Adrenal gland (tissue), 9 donors: ENCODE measurements at regions not wholly inside any gene's neighbourhood (a gene's known extent, or its start where the extent isn't known, plus 50 kb on each side); places are given as distances from the start of the nearest gene placed in this dataset.

ENCODE experiments used
- DNase-seq, 7 donors: peaks; one replicate each; pipeline ENCODE4 v3.0.0-alpha.2; 2019 to 2020
- H3K27ac ChIP-seq, 5 donors: fragments of 200-600 bp; sonication (generic) in 4 of 5; 1 replicate in 3 of 5; 2 replicates in 2 of 5; pipeline versions ENCODE4 v1.5.1 to v1.8.0; 2016 to 2020; ENCODE audit warnings: mild to moderate bottlenecking in 1 of 5
- H3K27me3 ChIP-seq: fragments of 200-600 bp; 2 replicates; pipeline ENCODE4 v1.8.0; 2021
- H3K36me3 ChIP-seq, 2 donors: fragments of 200-600 bp; replicated peaks in 1 of 2; 1 replicate in 1 of 2; 2 replicates in 1 of 2; pipeline versions ENCODE4 v1.5.1 to v1.8.0; 2018 to 2022
- H3K4me1 ChIP-seq, 2 donors: fragments of 200-600 bp; replicated peaks in 1 of 2; 1 replicate in 1 of 2; 2 replicates in 1 of 2; pipeline versions ENCODE4 v1.5.1 to v1.8.0; 2018 to 2021
- H3K4me3 ChIP-seq, 4 donors: fragments of 200-600 bp; sonication (generic) in 3 of 4; one replicate each; pipeline ENCODE4 v1.5.1; 2016 to 2018
- H3K9me3 ChIP-seq, 3 donors: fragments of 200-600 bp; sonication (generic) in 1 of 3; replicated peaks in 1 of 3; 1 replicate in 2 of 3; 2 replicates in 1 of 3; pipeline versions ENCODE4 v1.5.1 to v1.8.0; 2016 to 2021
- POLR2A ChIP-seq, 2 donors: fragments of 450-650 bp; IDR thresholded peaks; one replicate each; pipeline ENCODE4 v1.6.1; 2017; ENCODE audit warnings: antibody characterized with exemption in 2 of 2, mild to moderate bottlenecking in 2 of 2, moderate library complexity in 1 of 2
- WGBS, 4 donors: extraction: QIAGEN DNeasy Blood & Tissue Kit in 2 of 4; methylation state at CpG; one replicate each; pipeline versions ENCODE4 v1.1.5 to v1.1.7; 2013 to 2017; 5-methylcytosine and 5-hydroxymethylcytosine counted together
- intact Hi-C, 2 donors: fragments of 100-400 bp; cut with DNase I; formaldehyde crosslinking; loops; one replicate each; pipeline versions ENCODE4 v1.14.1 to v1.15.0; 2022 to 2023
- TF ChIP-seq, protein P1 (sequence below), 6 experiments: fragments of 450-650 bp in 4 of 6; fragments of 200-600 bp in 2 of 6; sonication (generic) in 1 of 6; IDR thresholded peaks; 1 replicate in 5 of 6; 2 replicates in 1 of 6; pipeline versions ENCODE4 v1.5.1 to v1.8.0; 2016 to 2021; ENCODE audit warnings: antibody characterized with exemption in 6 of 6, mild to moderate bottlenecking in 2 of 6, moderate library complexity in 1 of 6
- donor health status: healthy with polysubstance abuse.
- donor health status: Bipolar disorder and iron deficiency.
- donor health status: DM: yes; HTN: yes; CAD: no.
- donor health status: DM: no; HTN: no; CAD: no.
- donor health status: DM: no; HTN: no; CAD: no.

DNA sequence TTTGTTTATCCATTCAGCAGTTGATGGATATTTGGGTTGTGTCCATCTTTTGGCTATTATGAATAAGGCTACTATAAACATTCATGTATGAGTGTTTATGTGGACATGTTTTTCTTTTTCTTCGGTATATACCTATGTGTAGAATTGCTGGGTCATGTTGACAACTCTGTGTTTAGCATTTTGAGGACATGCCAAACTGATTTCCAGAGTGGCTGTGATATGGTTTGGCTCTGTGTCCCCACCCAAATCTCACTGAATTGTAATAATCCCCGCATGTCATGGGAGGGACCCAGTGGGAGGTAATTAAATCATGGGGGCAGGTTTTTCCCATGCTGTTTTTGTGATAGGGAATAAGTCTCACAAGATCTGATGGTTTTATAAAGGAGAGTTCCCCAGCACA, 439.7 kb downstream of the UTRN start:
- DNase-seq, result no peak
- Histone ChIP-seq H3K9me3 (no peaks in the 10 kb centered on the region), H3K4me3 (no peak overlapping the region), H3K36me3 (no peaks in the 10 kb centered on the region), H3K27ac (no peak overlapping the region), H3K4me1 (no peaks in the 10 kb centered on the region), H3K27me3 (no peaks in the 10 kb centered on the region)
- intact Hi-C loops, result no loop called here
- 98 to 100% (median 99%) methylated on average over 2 of the region's 2 CpGs for WGBS, 4 donors
- no peak for TF ChIP-seq POLR2A (IDR thresholded peaks at IDR 0.05)
- TF ChIP-seq, protein P1, sequence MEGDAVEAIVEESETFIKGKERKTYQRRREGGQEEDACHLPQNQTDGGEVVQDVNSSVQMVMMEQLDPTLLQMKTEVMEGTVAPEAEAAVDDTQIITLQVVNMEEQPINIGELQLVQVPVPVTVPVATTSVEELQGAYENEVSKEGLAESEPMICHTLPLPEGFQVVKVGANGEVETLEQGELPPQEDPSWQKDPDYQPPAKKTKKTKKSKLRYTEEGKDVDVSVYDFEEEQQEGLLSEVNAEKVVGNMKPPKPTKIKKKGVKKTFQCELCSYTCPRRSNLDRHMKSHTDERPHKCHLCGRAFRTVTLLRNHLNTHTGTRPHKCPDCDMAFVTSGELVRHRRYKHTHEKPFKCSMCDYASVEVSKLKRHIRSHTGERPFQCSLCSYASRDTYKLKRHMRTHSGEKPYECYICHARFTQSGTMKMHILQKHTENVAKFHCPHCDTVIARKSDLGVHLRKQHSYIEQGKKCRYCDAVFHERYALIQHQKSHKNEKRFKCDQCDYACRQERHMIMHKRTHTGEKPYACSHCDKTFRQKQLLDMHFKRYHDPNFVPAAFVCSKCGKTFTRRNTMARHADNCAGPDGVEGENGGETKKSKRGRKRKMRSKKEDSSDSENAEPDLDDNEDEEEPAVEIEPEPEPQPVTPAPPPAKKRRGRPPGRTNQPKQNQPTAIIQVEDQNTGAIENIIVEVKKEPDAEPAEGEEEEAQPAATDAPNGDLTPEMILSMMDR (IDR thresholded peaks at IDR 0.05), result no peak

DNA sequence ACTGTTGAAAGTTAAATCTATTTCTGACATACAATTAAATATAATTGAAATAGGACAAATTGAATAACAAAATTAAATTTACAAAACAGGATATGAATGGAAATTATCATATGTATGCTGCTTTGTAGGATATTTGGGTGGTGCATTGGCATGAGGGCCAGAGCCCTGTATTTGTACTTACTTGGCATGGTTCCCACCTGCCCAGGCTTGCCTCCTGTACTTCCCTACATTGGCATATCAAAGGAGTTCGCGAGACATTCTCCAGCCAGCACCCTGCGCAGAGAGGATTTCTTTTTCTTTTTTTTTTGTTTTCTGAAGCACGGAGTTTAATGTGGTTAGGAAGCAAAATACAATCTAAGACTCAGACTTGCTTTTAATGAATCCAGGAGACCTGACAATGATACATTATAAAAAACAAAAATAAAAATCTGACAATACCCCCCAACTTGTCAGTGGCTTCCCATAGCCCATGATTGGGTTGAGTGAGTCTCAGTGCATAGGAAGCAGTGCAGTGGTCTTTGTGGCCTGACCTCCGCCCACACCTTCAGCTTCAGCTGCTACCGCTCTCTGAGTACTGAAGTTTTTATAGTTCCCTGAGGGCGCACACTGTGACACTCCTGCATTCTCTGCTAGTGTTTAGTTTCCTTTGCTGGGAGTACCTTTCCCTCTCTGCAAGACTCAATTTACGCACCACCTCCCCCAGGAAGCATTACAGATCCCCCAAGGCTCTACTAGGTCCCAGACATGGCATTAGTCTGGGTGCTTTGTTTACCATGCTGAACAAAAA, 440.8 kb downstream of the UTRN start:
- intact Hi-C loops, result no loop called here
- no peak for DNase-seq
- Histone ChIP-seq H3K27ac (no peak overlapping the region), H3K36me3 (no peaks in the 10 kb centered on the region), H3K27me3 (no peaks in the 10 kb centered on the region), H3K4me3 (no peak overlapping the region), H3K9me3 (no peaks in the 10 kb centered on the region), H3K4me1 (no peaks in the 10 kb centered on the region)
- WGBS, 4 donors, result 89 to 95% (median 93%) methylated on average over 8 of the region's 8 CpGs
- TF ChIP-seq, protein P1 (IDR thresholded peaks at IDR 0.05), result no peak
- TF ChIP-seq POLR2A (IDR thresholded peaks at IDR 0.05), result no peak

DNA sequence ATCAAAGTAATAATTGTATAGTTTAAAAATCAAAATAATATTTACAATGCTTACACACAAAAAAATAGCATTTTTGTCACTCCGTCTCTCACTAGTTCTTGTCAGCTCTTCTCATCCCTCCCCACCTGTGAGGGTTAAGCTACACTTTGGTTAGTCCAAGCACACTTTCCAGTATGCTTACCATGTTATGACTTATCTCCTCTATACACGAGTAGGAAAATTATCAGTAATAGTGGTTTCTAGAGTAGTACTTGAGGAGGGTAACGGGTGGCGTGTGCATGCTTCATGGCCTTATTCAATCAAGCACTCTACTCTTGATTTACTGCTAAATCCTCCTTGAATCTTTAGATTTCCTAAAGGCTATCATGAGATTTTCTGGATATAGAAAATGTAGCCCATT, 443.7 kb downstream of the UTRN start:
- intact Hi-C loops, result no loop called here
- no peak overlapping the region for H3K4me3 ChIP-seq
- H3K9me3 ChIP-seq, result no peaks in the 10 kb centered on the region
- WGBS, 4 donors, result 85 to 90% (median 87%) methylated on average over 4 of the region's 4 CpGs
- H3K27me3 ChIP-seq, result no peaks in the 10 kb centered on the region
- TF ChIP-seq POLR2A (IDR thresholded peaks at IDR 0.05), result no peak
- TF ChIP-seq, protein P1 (IDR thresholded peaks at IDR 0.05), result no peak
- H3K27ac ChIP-seq, result no peak overlapping the region
- H3K36me3 ChIP-seq, result no peaks in the 10 kb centered on the region
- no peaks in the 10 kb centered on the region for H3K4me1 ChIP-seq
- no peak for DNase-seq

DNA sequence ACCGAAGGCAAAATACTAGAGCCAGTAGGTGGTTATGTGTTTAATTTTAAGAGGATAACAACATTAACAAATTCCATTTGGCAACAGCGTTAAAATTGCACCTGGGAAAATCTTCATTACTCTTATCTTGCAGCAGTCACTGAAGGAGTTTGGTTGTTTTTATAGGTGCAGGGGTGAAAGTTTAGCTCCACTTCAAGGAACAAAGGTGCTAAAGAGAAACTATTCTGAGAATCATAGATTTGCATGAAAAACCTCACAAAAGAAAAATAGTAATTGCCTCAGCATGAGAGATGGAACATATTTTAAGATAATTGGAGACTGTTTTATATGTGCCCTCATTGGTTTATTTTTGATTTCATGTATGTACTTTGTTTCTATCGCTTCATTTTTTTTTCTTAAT, 444.4 kb downstream of the UTRN start:
- no peaks in the 10 kb centered on the region for H3K27me3 ChIP-seq
- no peak for TF ChIP-seq POLR2A (IDR thresholded peaks at IDR 0.05)
- TF ChIP-seq, protein P1 (IDR thresholded peaks at IDR 0.05), result no peak
- no peaks in the 10 kb centered on the region for H3K4me1 ChIP-seq
- intact Hi-C loops, result no loop called here
- DNase-seq, result no peak
- no peak overlapping the region for H3K27ac ChIP-seq
- H3K4me3 ChIP-seq, result no peak overlapping the region
- 93% methylated on average over 3 of the region's 3 CpGs for WGBS, 4 donors
- no peaks in the 10 kb centered on the region for H3K9me3 ChIP-seq
- H3K36me3 ChIP-seq, result no peaks in the 10 kb centered on the region
